SU-DHL-6 (cell line): ENCODE measurements at regions not wholly inside any gene's neighbourhood (a gene's known extent, or its start where the extent isn't known, plus 50 kb on each side); places are given as distances from the start of the nearest gene placed in this dataset.

Experiments
- EZH2phosphoT487 ChIP-seq: fragments of 200-600 bp; sonication (generic), shearing (Covaris generic); conservative IDR thresholded peaks from 2 replicates; pipeline ENCODE4 v1.6.1; 2018; ENCODE audit warnings: mild to moderate bottlenecking, antibody characterized with exemption, low read length, moderate library complexity, mixed read lengths
- TF ChIP-seq, protein P1 (sequence below): fragments of 200-600 bp; sonication (generic); IDR thresholded peaks from one replicate; pipeline ENCODE4 v1.5.1; 2017; ENCODE audit warnings: antibody characterized with exemption, mild to moderate bottlenecking, low read length, moderate library complexity; ENCODE audit not compliant: insufficient read depth, poor library complexity, severe bottlenecking

- TF ChIP-seq, protein P1, sequence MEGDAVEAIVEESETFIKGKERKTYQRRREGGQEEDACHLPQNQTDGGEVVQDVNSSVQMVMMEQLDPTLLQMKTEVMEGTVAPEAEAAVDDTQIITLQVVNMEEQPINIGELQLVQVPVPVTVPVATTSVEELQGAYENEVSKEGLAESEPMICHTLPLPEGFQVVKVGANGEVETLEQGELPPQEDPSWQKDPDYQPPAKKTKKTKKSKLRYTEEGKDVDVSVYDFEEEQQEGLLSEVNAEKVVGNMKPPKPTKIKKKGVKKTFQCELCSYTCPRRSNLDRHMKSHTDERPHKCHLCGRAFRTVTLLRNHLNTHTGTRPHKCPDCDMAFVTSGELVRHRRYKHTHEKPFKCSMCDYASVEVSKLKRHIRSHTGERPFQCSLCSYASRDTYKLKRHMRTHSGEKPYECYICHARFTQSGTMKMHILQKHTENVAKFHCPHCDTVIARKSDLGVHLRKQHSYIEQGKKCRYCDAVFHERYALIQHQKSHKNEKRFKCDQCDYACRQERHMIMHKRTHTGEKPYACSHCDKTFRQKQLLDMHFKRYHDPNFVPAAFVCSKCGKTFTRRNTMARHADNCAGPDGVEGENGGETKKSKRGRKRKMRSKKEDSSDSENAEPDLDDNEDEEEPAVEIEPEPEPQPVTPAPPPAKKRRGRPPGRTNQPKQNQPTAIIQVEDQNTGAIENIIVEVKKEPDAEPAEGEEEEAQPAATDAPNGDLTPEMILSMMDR: no peak
- TF ChIP-seq EZH2phosphoT487: no peak
Measured at GRCh38 chr4:127469542-127469941, 163.2 kb upstream of the INTU start.
